ENCODE measurements at regions not wholly inside any gene's neighbourhood (a gene's known extent, or its start where the extent isn't known, plus 50 kb on each side); places are given as distances from the start of the nearest gene placed in this dataset.
"Not testable (repeated sequence)": the region's sequence is repeated elsewhere in the genome, so short reads cannot be mapped to it uniquely, and the experiment has no call there.

DNA sequence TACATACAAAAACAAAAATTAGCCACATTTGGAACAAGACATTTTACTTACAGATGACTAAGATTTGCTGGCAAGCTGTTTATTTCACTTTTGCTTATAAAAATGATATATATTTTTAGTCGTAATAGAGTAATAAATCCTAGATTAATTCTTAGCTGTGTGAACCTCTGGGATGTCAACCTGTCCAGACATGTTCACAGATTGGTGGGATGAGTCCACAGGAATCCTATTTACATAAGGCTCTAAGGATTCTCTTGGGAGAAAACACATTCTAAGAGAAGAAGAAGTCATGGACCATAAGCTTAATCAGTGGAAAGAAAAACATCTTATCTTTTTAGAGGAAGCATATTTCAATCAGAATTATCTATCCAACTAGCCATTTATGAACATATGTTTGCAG is 797.4 kb downstream of the C12orf50 start:
- no peak for DNase-seq

DNA sequence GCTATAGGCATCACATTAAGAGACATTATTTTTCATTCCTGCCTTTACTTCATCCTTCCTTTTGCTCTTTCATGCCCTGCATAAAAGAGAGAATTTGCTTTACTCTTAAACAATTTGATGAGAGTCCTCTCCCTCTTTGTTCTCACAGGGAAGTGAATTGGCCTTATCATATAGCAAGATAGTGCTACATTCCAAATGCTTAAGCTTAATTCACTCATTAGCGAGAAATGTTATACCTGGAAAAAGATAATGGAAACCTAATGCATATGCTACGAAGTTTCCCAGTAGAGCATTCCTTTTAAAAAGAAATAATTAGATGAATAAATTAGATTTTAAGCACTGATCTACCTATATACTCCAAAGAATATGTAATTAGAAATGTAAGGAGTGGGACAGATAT is 798.8 kb downstream of the C12orf50 start:
- no peak for DNase-seq

DNA sequence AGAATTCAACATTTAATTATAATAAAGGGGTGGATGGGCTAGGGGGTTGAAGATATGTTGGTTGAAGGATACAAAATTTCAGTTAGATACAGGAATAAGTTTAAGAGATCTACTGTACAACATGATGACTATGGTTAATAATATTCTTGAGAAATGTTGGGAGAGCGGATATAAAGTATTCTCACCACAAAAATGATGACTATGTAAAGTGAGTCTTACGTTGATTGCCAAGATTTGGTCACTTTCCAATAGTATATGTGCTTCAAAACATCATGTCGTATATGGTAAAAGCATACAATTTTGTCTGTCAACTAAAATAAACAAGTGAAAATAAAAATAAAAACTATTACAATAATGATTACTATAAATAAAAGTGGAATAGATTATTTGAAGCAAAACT is 802.0 kb downstream of the C12orf50 start:
- DNase-seq: no peak

DNA sequence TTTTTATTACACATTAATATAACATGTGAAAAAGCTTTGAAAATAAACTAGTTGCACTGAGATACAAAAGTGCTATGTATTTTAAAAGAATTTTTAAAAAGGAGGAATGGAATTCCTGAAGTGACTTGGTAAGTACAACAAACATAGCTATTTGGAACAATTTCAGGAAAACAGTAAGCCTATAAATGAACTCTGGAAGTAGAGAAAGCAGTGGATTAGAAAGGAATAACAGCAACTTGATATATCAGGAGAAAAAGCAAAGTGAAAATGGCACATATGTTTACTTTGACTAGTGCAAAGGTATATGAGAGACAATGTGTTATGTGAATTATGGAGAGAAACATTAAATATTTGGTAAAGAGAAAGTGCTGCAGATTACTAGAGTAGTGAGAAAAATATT is 811.7 kb downstream of the C12orf50 start:
- no peak for DNase-seq

- no peak for DNase-seq
These were observed 812.8 kb downstream of the C12orf50 start for GRCh38 chr12:87216436-87216835.

- no peak for DNase-seq
These were observed 827.0 kb downstream of the C12orf50 start for GRCh38 chr12:87202189-87202588.

DNA sequence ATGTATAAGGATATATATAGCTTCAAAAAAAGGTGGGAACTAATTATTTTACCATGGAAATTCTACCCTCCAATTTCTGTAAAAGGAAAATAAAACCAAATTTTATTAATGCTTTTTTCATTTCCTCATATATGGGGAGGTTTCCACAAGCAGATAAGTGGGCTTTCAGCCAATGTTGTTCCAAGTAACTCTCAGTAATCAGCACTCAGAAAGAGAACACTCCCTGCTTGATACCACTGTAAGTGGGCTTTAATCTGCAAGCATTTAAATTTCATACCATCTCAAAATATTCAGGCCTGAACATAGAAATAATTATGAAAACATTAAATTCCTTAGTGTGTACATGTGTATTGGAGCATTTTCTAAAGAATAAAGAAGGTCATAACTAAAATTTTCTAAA is 827.6 kb downstream of the C12orf50 start:
- no peak for DNase-seq

DNA sequence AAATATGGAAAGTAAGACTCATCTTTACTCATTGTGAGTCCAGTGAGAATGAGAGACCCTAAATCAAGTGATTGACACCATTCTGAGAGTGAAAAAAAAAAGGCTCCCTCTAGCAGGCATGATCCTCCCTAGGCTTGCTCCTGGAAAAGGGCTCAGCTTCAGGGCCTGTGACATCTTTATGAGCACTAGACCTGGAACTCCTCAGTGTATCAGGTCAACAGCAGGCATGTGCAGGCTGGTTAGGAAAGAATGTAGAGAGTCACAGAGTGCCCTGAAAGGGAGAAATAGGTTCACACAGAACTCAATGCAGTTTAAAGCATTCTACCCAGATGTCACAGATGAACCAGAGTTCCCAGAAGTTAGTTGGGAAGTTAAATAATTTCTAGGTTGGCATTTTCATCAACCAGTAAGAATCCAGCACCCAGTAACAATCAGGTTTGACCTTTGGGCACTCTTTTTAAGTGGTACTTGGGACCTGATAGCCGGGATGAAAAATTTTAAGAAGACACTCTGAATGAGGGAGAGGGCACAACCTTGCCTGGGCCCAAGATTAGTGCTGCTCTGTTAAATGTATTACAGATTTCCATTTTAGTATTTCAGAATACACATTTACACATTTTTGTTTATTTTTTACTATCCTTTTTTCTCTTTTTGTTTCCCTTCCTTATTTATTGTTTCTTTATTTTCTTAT is 828.8 kb downstream of the C12orf50 start:
- DNase-seq: no peak

DNA sequence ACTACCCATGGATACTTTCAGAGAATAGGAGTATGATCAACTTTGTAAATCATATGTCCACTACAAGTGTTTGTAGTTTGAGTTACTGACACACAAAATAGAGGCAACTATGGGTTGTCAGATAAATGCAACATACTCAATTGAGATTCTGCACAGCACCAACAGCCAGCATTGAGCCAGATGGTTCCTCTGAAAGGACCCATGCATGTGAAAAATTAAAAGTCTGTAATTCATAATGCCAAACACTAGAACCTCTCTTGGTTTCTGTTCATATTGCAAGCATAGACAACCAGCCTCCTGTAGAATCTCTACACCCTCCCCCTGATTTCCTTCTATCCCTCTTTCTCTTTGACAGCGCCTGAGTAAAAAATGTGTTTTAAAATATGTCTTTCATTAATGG is 831.0 kb downstream of the C12orf50 start:
- DNase-seq: no peak

DNA sequence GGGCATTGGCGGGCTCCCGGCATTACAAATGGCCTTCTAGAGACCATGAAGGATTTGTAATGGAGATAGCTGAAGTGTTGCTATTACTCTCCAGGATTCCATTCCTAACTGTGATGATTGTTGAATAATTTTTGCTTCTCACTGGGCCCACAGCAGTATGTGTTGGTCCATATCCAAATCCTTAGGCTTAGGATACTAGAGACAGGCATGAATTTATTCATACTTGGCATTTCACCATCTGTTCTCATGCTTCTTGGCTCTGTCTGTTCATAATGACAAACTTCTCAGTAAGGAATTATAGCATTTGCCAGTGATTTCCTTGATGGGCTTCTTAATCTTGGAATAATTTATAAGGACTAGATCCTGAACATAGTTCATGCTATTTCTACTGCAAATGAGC is 832.9 kb downstream of the C12orf50 start:
- DNase-seq: no peak

DNA sequence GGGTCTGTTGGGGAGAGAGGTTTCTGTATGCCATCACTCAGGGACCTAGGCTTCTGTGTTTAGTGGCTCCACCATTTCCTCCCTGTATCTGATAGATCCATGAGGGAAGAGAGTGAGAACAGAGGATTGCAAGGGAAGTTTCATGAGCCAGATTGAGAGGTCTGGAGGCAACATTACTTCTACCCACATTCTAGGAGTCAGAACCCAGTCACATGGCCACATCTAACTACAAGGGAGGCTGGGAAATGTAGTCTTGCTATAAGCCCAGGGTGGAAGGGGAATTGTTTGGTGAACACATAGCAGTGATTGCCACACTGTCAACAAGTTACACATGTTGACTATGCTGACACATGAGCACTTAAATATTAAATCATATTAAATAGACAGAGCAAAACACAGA is 834.8 kb downstream of the C12orf50 start:
- DNase-seq: not testable (repeated sequence)

DNA sequence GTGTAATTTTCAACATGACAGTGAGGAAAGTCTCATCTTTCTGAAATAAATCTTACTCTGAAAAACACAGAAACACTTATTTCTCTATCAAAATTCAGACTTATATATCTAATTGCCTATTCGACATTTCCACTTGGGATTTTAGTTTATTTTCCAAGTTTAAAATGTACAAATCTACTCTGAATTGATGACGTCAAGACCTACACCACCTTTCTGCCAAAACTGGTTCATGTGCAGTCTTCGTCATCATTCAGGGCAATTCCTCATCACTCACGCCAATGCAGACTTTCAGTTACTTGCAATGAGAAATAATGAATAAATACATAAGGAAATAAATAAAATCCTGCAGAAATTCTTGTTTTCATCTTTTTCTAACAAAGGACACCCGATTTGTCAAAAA is 843.8 kb downstream of the C12orf50 start:
- no peak for DNase-seq

DNA sequence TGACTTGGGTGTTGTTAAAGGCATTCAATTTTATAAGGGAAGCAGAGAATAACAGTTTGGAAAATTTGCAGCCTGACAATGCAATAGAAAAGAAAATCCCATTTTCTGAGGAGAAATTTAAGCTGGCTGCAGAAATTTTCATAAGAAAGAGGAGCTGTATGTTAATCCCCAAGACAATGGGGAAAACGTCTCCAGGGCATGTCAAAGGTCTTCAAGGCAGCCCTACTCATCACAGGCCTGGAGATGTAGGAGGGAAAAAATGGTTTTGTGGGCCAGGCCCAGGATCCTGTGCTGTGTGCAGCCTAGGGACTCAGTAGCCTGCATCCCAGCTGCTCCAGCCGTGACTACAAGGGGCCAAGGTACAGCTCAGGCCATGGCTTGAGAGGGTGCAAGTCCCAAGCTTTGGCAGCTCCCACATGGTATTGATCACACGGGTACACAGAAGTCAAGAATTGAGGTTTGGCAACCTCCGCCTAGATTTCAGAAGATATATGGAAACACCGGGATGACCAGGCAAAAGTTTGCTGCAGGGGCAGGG is 846.4 kb downstream of the C12orf50 start:
- no peak for DNase-seq

DNA sequence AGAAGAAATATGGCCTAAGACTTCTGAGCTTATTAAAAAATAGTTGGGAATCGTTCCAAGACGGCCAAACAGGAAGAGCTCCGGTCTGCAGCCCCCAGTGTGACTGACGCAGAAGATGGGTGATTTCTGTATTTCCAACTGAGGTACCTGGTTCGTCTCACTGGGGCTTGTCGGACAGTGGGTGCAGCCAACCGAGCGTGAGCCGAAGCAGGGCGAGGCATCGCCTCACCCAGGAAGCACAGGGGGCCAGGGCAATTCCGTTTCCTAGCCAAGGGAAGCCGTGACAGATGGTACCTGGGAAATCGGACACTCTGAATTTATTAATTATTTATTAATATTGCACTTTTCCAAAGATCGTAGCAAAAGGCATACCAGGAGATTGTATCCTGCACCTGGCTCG is 857.8 kb downstream of the C12orf50 start:
- no peak for DNase-seq

DNA sequence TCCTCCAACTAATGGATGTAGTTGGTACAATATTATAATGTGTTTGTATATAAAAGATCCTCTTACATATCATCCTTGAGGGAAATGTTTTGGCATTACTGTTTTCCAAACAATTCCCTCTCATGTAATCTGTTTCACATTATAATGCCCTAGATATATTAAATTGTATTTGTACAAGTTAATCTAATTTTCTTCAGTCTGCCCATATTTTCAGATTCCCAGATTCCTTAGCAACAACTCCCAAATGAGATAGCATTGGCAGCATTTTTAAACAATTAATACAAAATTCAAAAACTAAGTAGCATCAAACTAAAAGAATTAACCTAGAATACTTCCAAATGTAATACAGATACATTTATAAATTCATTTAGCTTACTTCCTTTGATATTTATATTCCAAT is 860.2 kb downstream of the C12orf50 start:
- no peak for DNase-seq

DNA sequence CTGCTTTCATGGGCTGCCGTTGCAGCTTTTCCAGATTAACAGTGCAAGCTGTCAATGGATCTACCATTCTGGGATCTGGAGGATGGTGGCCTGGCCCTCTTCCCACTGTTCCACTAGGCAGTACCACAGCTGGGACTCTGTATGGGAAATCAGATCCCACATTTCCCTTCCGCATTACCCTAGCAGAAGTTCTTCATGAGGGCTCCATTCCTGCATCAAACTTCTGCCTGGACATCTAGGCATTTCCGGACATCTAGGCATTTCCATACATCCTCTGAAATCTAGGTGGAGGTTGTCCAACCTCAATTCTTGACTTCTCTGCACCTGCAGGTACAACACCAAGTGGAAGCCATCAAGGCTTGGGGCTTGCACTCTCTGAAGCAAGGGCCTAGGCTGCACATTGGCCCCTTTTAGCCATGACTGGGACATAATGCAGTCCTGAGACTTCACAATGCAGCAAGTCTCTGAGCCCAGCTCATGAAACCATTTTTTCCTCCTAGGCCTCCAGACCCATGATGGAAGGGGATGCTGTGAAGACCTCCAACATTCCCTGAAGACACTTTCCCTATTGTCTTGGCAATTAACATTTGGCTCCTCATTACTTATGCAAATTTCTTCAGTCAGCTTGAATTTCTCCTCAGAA is 863.3 kb downstream of the C12orf50 start:
- no peak for DNase-seq

- no peak for DNase-seq
These were observed 866.1 kb downstream of the C12orf50 start for GRCh38 chr12:87163122-87163521.

DNA sequence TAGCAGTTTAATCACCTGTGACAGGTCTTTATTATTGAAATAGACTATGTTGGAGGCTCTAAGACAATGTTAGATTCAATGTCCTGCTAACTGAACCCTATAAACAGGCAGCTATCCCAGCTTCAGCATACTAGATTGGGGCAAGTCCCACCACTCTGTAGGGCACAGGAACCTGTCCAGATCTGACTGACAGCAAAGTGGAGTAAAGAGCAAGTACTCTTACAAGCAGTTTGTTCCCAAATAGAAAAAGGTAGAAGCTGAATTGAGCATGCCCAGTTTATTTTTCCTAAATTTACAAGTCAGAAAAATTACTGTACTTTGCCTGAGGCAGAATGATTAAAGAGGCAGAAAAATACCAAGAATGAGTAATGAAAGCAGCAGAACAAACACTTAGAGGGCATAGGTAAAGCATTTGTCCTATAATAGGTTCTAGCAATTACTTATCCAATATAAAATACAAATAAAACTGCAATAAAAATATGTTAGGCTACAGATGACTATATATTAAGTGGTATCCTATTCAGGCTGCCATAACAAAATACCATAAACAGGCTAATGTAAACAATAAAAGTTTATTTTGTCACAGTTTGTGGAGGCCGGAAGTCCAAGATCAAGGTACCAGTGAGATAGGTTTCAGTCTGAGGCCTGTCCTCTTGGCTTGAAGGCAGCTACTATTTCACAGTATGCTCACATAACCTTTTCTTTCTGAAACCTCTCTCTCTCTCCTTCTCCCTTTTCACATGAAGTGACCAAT is 868.2 kb downstream of the C12orf50 start:
- DNase-seq: no peak

DNA sequence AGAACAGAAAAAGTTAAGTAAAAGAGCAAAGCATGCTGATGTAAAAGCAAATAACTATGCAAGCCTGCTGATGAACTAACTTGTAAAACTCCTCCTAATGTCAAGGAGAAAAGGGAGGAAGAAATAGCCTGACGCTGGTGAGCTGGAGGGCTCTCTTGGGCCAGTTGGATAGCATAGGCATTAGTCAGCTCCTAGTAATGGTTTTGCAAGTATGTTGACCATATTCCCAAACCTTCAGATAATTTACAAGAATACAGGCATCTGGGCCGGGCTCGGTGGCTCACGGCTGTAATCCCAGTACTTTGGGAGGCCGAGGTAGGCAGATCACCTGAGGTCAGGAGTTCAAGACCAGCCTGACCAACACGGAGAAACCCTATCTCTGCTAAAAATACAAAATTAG is 871.4 kb downstream of the C12orf50 start:
- DNase-seq: no peak

- DNase-seq: no peak
These were observed 873.6 kb downstream of the C12orf50 start for GRCh38 chr12:87155621-87156020.

DNA sequence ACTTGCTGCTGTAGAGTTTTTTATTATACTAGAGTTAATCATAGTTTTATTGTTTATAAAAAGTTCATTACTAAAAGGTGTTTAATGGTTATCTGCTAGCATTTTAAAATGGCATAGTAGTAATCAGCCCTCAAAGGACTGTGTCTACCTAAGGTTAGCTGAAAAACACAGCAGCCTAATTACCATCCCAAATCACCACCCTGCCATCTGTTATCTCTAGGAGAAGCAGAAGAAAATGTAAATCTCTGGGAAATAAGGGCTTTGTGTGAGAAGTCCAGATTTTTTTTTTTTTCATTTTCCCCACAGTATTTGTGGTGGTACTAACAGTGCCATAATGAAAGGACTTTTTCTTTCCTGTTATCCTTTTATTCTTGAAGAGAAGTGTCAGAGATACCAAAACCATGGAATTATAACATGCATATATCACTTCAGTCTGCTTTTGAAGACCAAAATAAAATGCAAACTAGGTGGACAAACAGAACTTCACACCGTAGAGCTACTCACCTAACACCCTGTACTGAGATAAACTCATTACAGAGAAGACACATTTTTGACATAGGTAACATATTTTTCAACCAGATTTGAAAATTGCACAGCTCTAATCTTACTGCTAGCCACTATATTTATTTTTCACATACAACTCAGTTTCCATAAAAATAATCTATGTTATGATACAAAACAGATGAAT is 876.2 kb downstream of the C12orf50 start:
- DNase-seq: no peak

- no peak for DNase-seq
These were observed 877.1 kb downstream of the C12orf50 start for GRCh38 chr12:87152075-87152474.

DNA sequence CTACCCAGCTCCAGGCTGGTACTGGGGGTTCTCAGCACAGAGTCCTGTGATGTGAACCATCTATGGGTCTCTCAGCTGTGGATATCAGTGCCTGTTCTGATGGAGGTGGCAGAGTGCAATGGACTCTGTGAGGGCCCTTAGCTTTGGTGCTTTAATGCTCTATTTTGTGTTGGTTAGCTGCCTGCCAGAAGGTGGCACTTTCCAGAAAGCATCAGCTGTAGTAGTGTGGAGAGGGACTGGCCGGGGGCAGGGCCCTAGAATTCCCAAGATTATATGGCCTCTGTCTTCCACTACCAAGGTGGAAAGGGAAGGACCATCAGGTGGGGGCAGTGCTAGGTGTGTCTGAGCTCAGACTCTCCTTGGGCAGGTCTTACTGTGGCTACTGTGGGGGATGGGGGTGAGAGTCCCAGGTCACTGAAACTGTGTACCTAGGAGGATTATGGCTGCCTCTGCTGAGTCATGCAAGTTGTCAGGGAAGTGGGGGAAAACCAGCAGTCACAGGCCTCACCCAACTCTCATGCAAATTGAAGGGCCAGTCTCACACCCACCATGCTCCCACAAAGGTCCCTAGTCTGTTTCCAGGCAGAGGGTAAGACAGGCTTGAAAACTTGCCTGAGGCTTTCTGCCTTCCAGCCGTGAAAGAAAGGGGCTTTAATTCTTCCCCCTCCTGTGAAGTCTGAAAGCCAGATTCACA is 878.1 kb downstream of the C12orf50 start:
- no peak for DNase-seq
